HUES64 (cell line): ENCODE measurements at regions not wholly inside any gene's neighbourhood (a gene's known extent, or its start where the extent isn't known, plus 50 kb on each side); places are given as distances from the start of the nearest gene placed in this dataset.

Experiments used
- H3K27ac ChIP-seq: 2 replicates; pipeline ENCODE4 v1.7.0; 2013; ENCODE audit warnings: low read depth, low read length, inconsistent platforms
- H3K27me3 ChIP-seq: 2 replicates; pipeline ENCODE4 v1.6.1; 2013; ENCODE audit warnings: mild to moderate bottlenecking, low read length; ENCODE audit not compliant: insufficient read depth
- H3K36me3 ChIP-seq: 2 replicates; pipeline ENCODE4 v1.6.1; 2013; ENCODE audit warnings: mild to moderate bottlenecking, low read length; ENCODE audit not compliant: insufficient read depth
- H3K4me1 ChIP-seq: 2 replicates; pipeline ENCODE4 v1.6.1; 2013; ENCODE audit warnings: mild to moderate bottlenecking, low read length, moderate library complexity; ENCODE audit not compliant: insufficient read depth
- H3K4me3 ChIP-seq: 2 replicates; pipeline ENCODE4 v1.5.1; 2013; ENCODE audit warnings: mild to moderate bottlenecking, low read length, moderate library complexity
- H3K9ac ChIP-seq: 2 replicates; pipeline ENCODE4 v1.6.1; 2013; ENCODE audit warnings: mild to moderate bottlenecking, low read depth, low read length
- H3K9me3 ChIP-seq: 2 replicates; pipeline ENCODE4 v1.6.1; 2013; ENCODE audit warnings: low read depth, low read length; ENCODE audit not compliant: insufficient read depth
- WGBS: fragments of 150-250, 120-280 bp; methylation state at CpG from one replicate; pipeline ENCODE4 v1.1.7; 2013; ENCODE audit warnings: missing lambda C conversion rate; 5-methylcytosine and 5-hydroxymethylcytosine counted together

- Histone ChIP-seq H3K9ac (no peak overlapping the region), H3K4me3 (no peak overlapping the region), H3K27me3 (no peaks in the 10 kb centered on the region), H3K4me1 (no peaks in the 10 kb centered on the region), H3K27ac (no peak overlapping the region), H3K36me3 (no peaks in the 10 kb centered on the region), H3K9me3 (no peaks in the 10 kb centered on the region)
- 92% methylated on average over 3 of the region's 3 CpGs for WGBS
These were observed 374.8 kb upstream of the TRIB2 start for GRCh38 chr2:12341920-12342319.

DNA sequence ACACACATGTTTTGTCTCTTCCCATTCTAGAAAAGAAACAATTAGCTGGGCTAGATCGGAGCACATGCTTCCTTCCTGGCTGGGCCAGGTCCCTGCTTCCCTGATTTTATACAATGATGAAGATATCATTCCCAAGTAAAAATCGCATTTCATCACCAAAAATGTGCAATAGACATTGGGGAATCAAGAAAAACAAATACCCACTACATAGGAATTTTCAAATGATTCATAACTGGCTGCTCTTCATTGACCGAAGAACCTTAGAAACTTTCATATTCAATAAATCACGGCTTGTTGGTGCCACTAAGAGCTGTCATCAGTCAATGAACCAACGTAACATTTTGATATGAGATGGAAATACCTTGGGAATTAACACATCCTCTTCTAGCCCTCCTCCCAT, 373.6 kb upstream of the TRIB2 start:
- no peaks in the 10 kb centered on the region for H3K36me3 ChIP-seq
- H3K27ac ChIP-seq: no peak overlapping the region
- H3K4me1 ChIP-seq: no peaks in the 10 kb centered on the region
- no peaks in the 10 kb centered on the region for H3K9me3 ChIP-seq
- H3K4me3 ChIP-seq: no peak overlapping the region
- 98% methylated on average over 5 of the region's 5 CpGs for WGBS
- H3K9ac ChIP-seq: no peak overlapping the region
- H3K27me3 ChIP-seq: no peaks in the 10 kb centered on the region

DNA sequence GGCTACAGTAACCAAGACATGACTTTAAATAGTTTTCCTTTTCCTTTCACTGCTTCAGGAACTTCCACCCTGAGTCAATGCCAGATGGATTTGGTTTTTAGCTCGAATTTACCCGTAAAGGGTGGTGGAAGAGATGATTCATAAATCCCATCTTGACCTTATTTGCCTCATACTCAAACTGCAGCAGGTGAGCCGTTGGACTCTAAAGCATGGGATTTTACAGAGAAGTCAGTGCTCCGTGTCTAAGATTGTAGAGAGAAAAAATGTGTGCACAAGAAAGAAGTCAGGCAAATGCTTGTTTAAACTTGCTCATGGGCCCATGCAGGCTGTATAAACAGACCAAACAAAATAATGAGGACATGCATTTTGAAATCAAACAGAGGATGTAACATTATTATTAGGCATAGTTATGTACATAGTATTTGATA, 369.7 kb upstream of the TRIB2 start:
- Histone ChIP-seq H3K36me3 (no peaks in the 10 kb centered on the region), H3K4me1 (no peaks in the 10 kb centered on the region), H3K27ac (no peak overlapping the region), H3K9me3 (no peaks in the 10 kb centered on the region), H3K27me3 (no peaks in the 10 kb centered on the region), H3K4me3 (no peak overlapping the region), H3K9ac (no peak overlapping the region)
- 99% methylated on average over 4 of the region's 4 CpGs for WGBS

DNA sequence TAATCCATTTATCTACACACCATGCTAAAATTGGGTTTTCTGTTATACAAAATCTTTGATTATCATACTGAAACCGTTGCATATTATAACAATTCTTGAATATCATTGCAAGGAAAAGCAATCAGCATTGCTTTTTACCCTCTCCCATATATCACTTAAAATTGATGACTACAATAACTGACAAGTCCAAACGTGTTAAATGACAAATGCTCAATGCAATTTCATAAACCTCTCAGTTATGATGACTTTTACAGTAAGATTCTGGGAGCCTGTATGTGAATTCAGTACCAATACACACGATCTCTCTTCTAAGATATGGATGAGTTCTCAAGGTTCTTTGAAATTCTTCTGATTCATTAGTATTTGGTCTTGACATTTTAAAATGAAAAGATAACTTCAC, 368.5 kb upstream of the TRIB2 start:
- no peaks in the 10 kb centered on the region for H3K9me3 ChIP-seq

DNA sequence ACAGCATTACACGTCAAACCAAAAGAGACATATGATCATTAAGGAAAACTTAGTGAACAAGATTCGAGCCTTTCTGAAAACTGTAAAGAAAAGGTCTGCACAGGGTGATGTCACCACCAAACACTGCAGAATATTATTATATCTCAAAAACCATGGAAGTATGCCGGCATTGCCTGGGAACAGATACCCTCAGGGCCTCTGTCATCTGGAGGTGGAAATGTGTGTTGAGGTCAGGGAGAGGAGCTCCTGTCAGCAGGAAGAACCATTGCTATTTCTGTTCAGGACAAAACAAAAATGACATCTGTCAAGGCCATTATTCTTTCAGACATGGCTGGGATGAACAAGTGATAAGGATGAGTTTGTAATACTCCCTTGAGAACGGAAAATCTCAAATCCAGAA, 365.9 kb upstream of the TRIB2 start:
- 95% methylated on average over 4 of the region's 4 CpGs for WGBS

More for the DNA sequence above, 368.5 kb upstream of the TRIB2 start:
- 94% methylated on average over 2 of the region's 3 CpGs for WGBS
- Histone ChIP-seq H3K27me3 (no peaks in the 10 kb centered on the region), H3K36me3 (no peaks in the 10 kb centered on the region), H3K4me1 (no peaks in the 10 kb centered on the region), H3K27ac (no peak overlapping the region), H3K9ac (no peak overlapping the region), H3K4me3 (no peak overlapping the region)

DNA sequence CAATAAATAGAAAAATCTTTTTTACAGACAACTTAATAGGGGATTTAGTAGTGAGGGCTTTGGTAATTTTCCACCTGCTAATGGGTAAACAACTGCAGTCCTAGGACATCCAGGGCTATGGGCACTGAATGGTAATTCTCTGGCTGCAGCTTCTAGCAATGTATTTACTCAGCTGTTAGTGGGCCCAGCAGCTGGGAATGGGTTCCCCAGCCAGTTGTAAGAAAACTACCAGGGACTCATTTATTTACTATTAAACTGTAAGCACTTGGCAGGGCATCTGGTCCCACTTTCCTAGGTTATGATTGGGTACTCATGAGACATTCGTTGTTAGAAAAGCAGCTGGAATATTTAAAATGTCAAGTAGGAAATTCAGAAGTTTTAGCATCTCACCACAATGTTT, 363.8 kb upstream of the TRIB2 start:
- WGBS: 86% methylated on average over 1 of the region's 1 CpG
- Histone ChIP-seq H3K27ac (no peak overlapping the region), H3K4me1 (no peaks in the 10 kb centered on the region), H3K27me3 (no peaks in the 10 kb centered on the region), H3K36me3 (no peaks in the 10 kb centered on the region), H3K9me3 (no peaks in the 10 kb centered on the region), H3K9ac (no peak overlapping the region), H3K4me3 (no peak overlapping the region)

More for the DNA sequence above, 365.9 kb upstream of the TRIB2 start:
- Histone ChIP-seq H3K4me3 (no peak overlapping the region), H3K4me1 (no peaks in the 10 kb centered on the region), H3K9ac (no peak overlapping the region), H3K27ac (no peak overlapping the region), H3K9me3 (no peaks in the 10 kb centered on the region), H3K36me3 (no peaks in the 10 kb centered on the region), H3K27me3 (no peaks in the 10 kb centered on the region)

GRCh38 chr2:12361506-12361905, 355.2 kb upstream of the TRIB2 start:
- no peaks in the 10 kb centered on the region for H3K9me3 ChIP-seq
- H3K9ac ChIP-seq: no peak overlapping the region
- no peak overlapping the region for H3K27ac ChIP-seq
- H3K27me3 ChIP-seq: no peaks in the 10 kb centered on the region
- 92% methylated on average over 4 of the region's 4 CpGs for WGBS
- no peak overlapping the region for H3K4me3 ChIP-seq
- no peaks in the 10 kb centered on the region for H3K36me3 ChIP-seq
- no peaks in the 10 kb centered on the region for H3K4me1 ChIP-seq

DNA sequence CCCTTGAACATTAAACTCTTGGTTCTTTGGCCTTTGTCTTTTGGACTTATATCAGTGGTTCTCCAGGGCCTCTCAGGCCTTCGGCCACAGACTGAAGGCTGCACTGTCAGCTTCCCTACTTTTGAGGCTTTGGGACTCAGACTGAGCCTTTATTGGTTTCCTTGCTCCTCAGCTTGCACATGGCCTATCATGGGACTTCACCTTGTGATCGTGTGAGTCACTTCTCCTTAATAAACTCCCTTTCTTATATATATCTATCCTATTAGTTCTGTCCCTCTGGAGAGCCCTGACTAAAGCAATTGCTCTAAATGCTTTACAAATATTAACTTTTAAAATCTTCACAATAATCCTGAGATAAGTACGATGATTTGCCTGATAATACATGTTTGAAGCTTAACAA, 353.6 kb upstream of the TRIB2 start:
- no peaks in the 10 kb centered on the region for H3K9me3 ChIP-seq
- no peaks in the 10 kb centered on the region for H3K4me1 ChIP-seq
- 94% methylated on average over 2 of the region's 3 CpGs for WGBS
- no peak overlapping the region for H3K27ac ChIP-seq
- no peak overlapping the region for H3K9ac ChIP-seq
- no peaks in the 10 kb centered on the region for H3K27me3 ChIP-seq
- no peak overlapping the region for H3K4me3 ChIP-seq
- H3K36me3 ChIP-seq: no peaks in the 10 kb centered on the region

DNA sequence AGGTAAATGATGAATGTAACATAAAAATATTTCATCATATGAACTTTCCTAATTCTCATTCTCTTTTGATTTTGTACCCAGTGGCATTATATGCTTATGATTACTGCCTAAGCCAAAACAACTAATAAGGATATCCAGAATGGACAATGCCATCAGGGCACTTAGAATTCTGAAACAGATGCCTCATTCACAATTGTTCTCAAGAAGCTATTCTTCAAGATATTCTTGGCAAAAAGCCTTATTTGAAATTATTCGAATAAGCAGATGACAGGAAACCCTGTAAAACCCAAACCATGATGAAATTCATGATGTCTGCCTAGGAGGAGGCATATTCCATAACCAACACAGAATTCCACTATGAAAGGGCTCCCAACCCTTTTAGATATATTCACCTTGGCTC, 353.2 kb upstream of the TRIB2 start:
- no peaks in the 10 kb centered on the region for H3K36me3 ChIP-seq
- no peaks in the 10 kb centered on the region for H3K27me3 ChIP-seq
- no peak overlapping the region for H3K27ac ChIP-seq
- H3K4me3 ChIP-seq: no peak overlapping the region
- 100% methylated on average over 1 of the region's 1 CpG for WGBS
- H3K9ac ChIP-seq: no peak overlapping the region
- H3K9me3 ChIP-seq: no peaks in the 10 kb centered on the region
- H3K4me1 ChIP-seq: no peaks in the 10 kb centered on the region

DNA sequence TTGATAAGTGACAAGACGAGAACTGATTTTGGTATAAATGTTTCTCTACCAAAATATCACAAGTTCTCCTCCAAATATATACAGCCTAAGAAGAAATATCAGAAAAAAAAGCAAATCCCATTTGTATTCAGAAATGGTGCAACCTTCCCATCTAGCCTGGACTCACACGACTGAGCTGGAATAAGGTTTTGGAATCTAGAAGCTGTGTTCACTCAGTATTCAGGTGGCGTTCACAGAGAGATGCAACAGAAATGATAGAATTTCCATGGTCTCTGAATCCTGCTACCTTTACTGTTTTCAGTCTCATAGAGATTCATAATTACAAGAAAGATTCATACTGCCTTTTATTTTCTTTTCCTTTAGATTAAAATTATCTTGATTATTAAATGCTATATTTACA, 347.2 kb upstream of the TRIB2 start:
- Histone ChIP-seq H3K36me3 (no peaks in the 10 kb centered on the region), H3K4me3 (no peak overlapping the region), H3K4me1 (no peaks in the 10 kb centered on the region), H3K9ac (no peak overlapping the region), H3K9me3 (no peaks in the 10 kb centered on the region), H3K27ac (no peak overlapping the region), H3K27me3 (no peaks in the 10 kb centered on the region)
- 96% methylated on average over 2 of the region's 3 CpGs for WGBS

GRCh38 chr2:12376025-12376424, 340.7 kb upstream of the TRIB2 start:
- H3K27me3 ChIP-seq: no peaks in the 10 kb centered on the region
- H3K36me3 ChIP-seq: no peaks in the 10 kb centered on the region
- no peak overlapping the region for H3K27ac ChIP-seq
- no peak overlapping the region for H3K4me3 ChIP-seq
- peaks cover 2% of the 10 kb centered on the region; the same call in 1 of the 2 replicates for H3K4me1 ChIP-seq
- 91% methylated on average over 1 of the region's 1 CpG for WGBS
- no peak overlapping the region for H3K9ac ChIP-seq
- no peaks in the 10 kb centered on the region for H3K9me3 ChIP-seq

DNA sequence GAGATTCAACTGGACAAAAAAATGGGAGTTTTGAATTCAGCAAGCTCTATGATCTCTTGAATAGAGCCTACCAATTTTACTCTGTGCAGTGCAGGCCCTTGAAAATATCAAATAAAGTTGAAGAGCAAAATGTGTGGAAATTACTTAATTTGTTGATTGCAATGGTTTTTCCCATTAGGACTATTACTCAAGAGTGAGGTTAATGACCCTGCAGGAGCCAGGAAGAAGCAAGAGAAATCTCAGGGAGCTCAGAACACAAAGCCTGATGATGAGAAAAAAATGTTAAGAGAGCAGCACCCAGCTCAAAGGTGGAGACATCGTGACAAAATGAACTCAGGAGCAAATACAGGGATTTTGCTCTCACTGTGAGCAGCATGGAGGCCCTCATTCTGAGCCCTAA, 337.6 kb upstream of the TRIB2 start:
- Histone ChIP-seq H3K36me3 (no peaks in the 10 kb centered on the region), H3K9me3 (no peaks in the 10 kb centered on the region), H3K4me1 (peaks cover 14% of the 10 kb centered on the region; the same call in 1 of the 2 replicates), H3K9ac (no peak overlapping the region), H3K27me3 (no peaks in the 10 kb centered on the region), H3K4me3 (no peak overlapping the region), H3K27ac (no peak overlapping the region)
- 86% methylated on average over 1 of the region's 1 CpG for WGBS
